Ovary (tissue), 7 donors: ENCODE measurements at regions not wholly inside any gene's neighbourhood (a gene's known extent, or its start where the extent isn't known, plus 50 kb on each side); places are given as distances from the start of the nearest gene placed in this dataset.

Experiments
- DNase-seq, 5 donors: peaks; one replicate each; pipeline ENCODE4 v3.0.0-alpha.2; 2019 to 2020
- H3K27ac ChIP-seq, 2 donors: fragments of 200-600 bp; one replicate each; pipeline versions ENCODE4 v1.5.1 to v1.8.0; 2019 to 2022
- H3K27me3 ChIP-seq: fragments of 200-600 bp; one replicate; pipeline ENCODE4 v1.8.0; 2022
- H3K36me3 ChIP-seq: fragments of 200-600 bp; sonication (generic); one replicate; pipeline ENCODE4 v1.5.1; 2019
- H3K4me1 ChIP-seq: one replicate; pipeline ENCODE4 v1.8.1; 2013; ENCODE audit warnings: mild to moderate bottlenecking, moderate library complexity; ENCODE audit not compliant: insufficient read depth
- H3K4me3 ChIP-seq: fragments of 200-600 bp; sonication (generic); one replicate; pipeline ENCODE4 v1.5.1; 2017
- H3K9me3 ChIP-seq, 2 donors: fragments of 200-600 bp in 1 of 2; sonication (generic) in 1 of 2; one replicate each; pipeline versions ENCODE4 v1.5.1 to v1.8.1; 2013 to 2019; ENCODE audit warnings: mild to moderate bottlenecking in 1 of 2, moderate library complexity in 1 of 2
- EP300 ChIP-seq: sonication (generic); formaldehyde crosslinking; IDR thresholded peaks from one replicate; pipeline ENCODE4 v1.6.1; 2017; ENCODE audit warnings: antibody characterized with exemption
- POLR2A ChIP-seq: fragments of 450-650 bp; IDR thresholded peaks from one replicate; pipeline ENCODE4 v1.6.1; 2017; ENCODE audit warnings: antibody characterized with exemption, mild to moderate bottlenecking, moderate library complexity
- WGBS, 3 donors: extraction: QIAGEN DNeasy Blood & Tissue Kit in 1 of 3; methylation state at CpG; one replicate each; pipeline versions ENCODE4 v1.1.5 to v1.1.7; 2013 to 2017; 5-methylcytosine and 5-hydroxymethylcytosine counted together
- intact Hi-C, 4 donors: fragments of 100-400 bp; cut with DNase I; formaldehyde crosslinking; loops; one replicate each; pipeline versions ENCODE4 v1.11.0 to v1.15.1; 2022 to 2023
- TF ChIP-seq, protein P1 (sequence below), 3 donors: fragments of 450-650 bp in 2 of 3; fragments of 200-600 bp in 1 of 3; IDR thresholded peaks; one replicate each; pipeline versions ENCODE4 v1.5.1 to v1.8.0; 2016 to 2022; ENCODE audit warnings: antibody characterized with exemption in 3 of 3, mild to moderate bottlenecking in 1 of 3
- donor health status: DM: no; HTN: no; CAD: no; lungs with moderate emphysema.
- donor health status: DM: no; HTN: no; CAD: no.
- donor health status: Bipolar disorder and iron deficiency.
- donor health status: DM: no; HTN: no; CAD: no.
- donor health status: DM: yes; HTN: yes; CAD: no.

DNA sequence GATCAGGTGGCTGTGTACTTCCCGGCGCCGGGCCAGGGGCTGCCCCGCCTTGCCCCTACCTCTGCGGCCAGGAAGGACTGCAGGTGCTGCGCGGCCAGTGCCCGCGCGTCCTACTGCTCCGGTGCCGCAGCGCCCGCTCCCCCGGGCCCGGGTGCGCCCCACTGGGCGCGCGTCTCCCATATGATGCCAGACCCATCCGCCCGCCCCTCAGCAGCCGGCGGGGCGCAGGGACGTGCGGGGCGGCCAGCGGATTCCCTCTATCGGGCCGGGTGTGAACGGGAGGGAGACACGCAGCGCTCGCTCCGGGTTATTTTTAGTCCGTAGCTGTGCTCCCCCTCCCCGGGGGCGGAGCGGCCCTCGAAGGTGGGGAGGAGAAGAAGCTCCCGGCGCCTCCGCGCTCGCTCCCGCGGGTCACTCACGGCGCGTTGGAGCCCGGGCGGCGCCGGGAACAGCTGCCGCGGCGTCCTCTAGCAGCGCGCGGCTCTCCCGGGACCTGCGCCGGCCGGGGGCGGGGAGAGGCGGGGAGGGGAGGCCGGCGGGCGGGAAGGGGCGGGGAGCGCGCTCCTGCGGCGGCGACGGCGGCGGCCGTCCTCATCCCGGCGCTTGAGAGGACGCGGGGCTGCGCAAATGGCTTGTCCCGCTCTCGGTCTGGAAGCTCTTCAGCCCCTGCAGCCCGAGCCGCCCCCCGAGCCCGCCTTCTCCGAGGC is 103.6 kb downstream of the UCHL1 start:
- Histone ChIP-seq H3K4me1 (peaks cover 6% of the 10 kb centered on the region), H3K36me3 (no peaks in the 10 kb centered on the region), H3K27ac (no peak overlapping the region), H3K27me3 (no peaks in the 10 kb centered on the region), H3K9me3 (no peaks in the 10 kb centered on the region), H3K4me3 (peak overlapping the region; percentile 61)
- peak; percentile 54 to 71 (median 58) for DNase-seq
- intact Hi-C loops, result no loop called here
- no peak for TF ChIP-seq POLR2A
- TF ChIP-seq, protein P1, sequence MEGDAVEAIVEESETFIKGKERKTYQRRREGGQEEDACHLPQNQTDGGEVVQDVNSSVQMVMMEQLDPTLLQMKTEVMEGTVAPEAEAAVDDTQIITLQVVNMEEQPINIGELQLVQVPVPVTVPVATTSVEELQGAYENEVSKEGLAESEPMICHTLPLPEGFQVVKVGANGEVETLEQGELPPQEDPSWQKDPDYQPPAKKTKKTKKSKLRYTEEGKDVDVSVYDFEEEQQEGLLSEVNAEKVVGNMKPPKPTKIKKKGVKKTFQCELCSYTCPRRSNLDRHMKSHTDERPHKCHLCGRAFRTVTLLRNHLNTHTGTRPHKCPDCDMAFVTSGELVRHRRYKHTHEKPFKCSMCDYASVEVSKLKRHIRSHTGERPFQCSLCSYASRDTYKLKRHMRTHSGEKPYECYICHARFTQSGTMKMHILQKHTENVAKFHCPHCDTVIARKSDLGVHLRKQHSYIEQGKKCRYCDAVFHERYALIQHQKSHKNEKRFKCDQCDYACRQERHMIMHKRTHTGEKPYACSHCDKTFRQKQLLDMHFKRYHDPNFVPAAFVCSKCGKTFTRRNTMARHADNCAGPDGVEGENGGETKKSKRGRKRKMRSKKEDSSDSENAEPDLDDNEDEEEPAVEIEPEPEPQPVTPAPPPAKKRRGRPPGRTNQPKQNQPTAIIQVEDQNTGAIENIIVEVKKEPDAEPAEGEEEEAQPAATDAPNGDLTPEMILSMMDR (IDR thresholded peaks at IDR 0.05), result no peak
- no peak for TF ChIP-seq EP300
- 1 to 5% (median 1%) methylated on average over 54 to 92 of the region's 92 CpGs for WGBS, 3 donors

DNA sequence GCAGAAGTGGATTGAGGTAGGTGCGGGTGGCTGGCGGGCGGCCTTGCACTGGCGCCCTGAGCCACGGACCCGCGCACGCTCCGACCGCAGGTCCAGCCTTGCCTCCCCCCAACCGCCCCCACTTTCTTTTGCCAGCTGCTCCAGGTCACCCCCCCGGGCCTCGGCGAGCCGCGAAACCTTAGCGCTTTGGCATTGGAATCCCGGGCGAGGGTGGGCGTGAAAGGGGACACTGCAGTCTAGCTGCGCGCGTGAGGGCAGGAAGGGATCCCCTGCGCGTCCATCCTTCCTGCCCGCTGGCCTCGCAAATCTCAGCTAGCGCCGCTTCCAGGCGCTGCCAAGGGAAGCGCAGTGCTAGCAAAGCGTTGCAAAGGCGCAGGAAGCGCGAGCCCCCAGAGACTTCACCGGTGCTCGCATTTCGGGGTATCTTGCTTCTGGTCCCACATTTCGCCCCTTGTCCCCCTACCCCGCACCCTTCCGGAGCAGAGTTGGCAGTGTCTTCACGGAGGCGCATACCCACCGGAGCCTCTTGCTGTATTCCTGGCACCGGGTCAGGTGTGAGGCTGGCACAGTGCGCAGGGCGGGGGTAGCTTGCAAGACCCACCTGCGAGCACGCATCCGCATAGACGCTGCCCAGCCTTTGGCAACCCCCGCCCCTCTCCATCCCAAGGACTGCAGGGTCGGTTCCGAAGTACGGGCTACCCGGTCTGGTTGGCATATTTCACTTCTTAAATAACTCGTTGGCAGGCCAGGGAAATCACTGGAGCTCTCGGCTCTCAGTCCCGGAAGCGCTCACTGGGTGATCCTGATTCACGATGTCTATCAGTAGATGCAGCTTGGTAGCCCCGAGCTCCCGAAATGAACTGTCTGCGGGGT is 104.4 kb downstream of the UCHL1 start:
- H3K4me1 ChIP-seq, result peaks cover 6% of the 10 kb centered on the region
- no peaks in the 10 kb centered on the region for H3K9me3 ChIP-seq
- DNase-seq, result peak; percentile 26 to 55 (median 36)
- intact Hi-C loops, result no loop called here
- 0 to 3% (median 1%) methylated on average over 58 to 64 of the region's 64 CpGs for WGBS, 3 donors
- TF ChIP-seq, protein P1 (IDR thresholded peaks at IDR 0.05), result no peak
- TF ChIP-seq POLR2A, result no peak
- TF ChIP-seq EP300, result no peak
- H3K36me3 ChIP-seq, result no peaks in the 10 kb centered on the region
- peak overlapping the region; percentile 61 for H3K4me3 ChIP-seq
- H3K27me3 ChIP-seq, result no peaks in the 10 kb centered on the region
- no peak overlapping the region for H3K27ac ChIP-seq

DNA sequence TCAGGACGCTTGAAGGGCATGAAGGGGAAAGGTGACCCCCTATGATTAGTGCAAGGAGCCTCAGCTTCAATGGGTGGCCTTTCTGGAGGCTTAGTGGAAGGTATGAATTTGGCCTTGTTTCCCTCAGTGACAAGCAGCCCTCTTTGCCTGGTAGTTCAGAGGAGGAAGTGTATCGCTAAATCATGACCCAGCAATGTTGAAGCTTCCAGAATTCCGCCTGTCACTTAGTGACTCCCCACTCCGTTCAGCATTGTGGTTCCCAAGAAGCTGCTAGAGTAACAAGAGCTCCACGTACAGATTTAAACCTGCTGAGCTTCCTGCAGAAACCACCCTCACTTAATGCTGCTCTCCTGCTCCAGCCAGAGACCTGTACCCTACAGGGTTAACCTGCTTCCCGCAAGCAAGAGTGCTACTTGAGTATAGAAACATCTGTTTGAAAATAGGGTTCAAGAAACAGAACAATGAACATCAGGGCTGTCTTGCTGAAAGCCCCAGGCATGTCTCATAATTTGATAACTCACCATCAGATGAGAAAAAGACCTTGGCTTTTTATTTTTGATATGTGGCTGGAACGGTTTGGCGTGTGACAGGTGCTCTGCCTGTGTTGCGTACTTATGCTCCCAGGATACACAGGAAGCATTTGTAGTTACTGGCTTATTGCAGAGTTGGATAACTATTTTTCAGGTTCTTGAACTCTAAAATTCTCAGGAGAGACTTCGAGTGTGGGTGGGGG is 105.2 kb downstream of the UCHL1 start:
- Histone ChIP-seq H3K27me3 (no peaks in the 10 kb centered on the region), H3K4me3 (peak overlapping the region; percentile 61), H3K9me3 (no peaks in the 10 kb centered on the region), H3K4me1 (peaks cover 6% of the 10 kb centered on the region), H3K36me3 (no peaks in the 10 kb centered on the region), H3K27ac (no peak overlapping the region)
- 53% methylated on average over 10 of the region's 10 CpGs for WGBS, 3 donors
- TF ChIP-seq EP300, result no peak
- TF ChIP-seq POLR2A, result no peak
- TF ChIP-seq, protein P1 (IDR thresholded peaks at IDR 0.05), result no peak
- no peak for DNase-seq
- intact Hi-C loops, result no loop called here

DNA sequence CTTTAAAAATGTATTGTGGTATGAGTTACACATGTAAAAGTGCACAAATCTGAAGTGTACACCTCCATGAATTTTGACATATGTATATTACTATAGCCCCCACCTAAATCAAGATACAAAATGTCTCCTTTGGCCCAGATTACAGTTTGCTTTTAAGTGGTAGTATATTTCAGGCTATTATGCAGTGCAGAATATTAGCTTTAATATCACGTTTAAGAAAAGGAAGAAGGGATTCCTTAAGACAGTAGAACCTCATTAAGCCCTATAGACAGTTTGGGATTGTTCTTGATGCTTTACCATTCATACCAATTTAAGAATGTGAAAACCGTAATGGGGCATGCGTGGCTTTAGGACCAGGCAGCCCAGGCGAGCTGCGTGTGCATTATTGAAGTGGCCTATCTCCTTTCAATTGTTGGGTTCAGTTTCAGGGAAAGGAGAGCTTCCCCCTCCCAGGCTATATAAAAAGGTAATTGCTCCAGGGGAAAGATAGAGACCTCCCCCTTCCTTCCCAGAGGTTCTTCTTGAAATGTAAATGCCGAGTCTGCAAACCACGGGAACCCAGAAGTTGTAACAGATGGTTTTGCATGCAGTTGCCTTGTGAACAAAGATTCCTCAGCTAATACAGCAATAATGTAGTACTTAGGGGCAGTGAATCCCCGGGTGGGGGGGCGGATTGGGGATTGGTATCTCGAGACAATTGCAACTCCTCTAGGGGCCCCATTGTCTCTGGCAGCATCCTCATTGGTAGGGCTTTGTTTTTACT is 106.1 kb downstream of the UCHL1 start:
- peaks cover 6% of the 10 kb centered on the region for H3K4me1 ChIP-seq
- no peak for DNase-seq
- no peaks in the 10 kb centered on the region for H3K9me3 ChIP-seq
- no peak overlapping the region for H3K4me3 ChIP-seq
- no peak overlapping the region for H3K27ac ChIP-seq
- 58 to 66% (median 64%) methylated on average over 10 of the region's 10 CpGs for WGBS, 3 donors
- H3K27me3 ChIP-seq, result no peaks in the 10 kb centered on the region
- intact Hi-C loops, result no loop called here
- TF ChIP-seq EP300 (no peak), POLR2A (no peak)
- TF ChIP-seq, protein P1 (IDR thresholded peaks at IDR 0.05), result no peak
- H3K36me3 ChIP-seq, result no peaks in the 10 kb centered on the region
